ENCODE measurements at regions not wholly inside any gene's neighbourhood (a gene's known extent, or its start where the extent isn't known, plus 50 kb on each side); places are given as distances from the start of the nearest gene placed in this dataset.

DNA sequence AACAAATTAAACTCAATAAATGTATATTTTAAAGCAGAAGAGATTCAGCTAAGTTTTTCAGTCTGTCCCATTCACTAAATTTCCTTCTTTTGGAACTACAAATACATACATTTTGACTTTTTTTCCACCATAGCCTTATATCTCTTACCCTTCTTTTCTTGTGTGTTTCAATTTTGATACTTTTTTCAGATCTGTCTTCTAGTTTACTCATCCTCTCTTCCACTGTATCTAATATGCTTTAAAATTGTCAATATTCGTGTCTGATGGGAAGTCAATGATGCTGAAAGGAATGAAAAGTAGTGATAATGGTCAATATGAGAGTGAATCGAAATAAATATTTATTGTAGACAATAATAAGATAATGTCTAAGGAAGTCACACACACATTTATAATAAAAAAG lies 332.3 kb upstream of the KIRREL3 start:
- DNase-seq = no peak
- H3K27me3 Mint-ChIP-seq = no peaks in the 10 kb centered on the region
- H3K27ac Mint-ChIP-seq = no peak overlapping the region
- intact Hi-C loops (cut with micrococcal nuclease) = no loop called here
- H3K4me3 Mint-ChIP-seq = no peak overlapping the region
- TF ChIP-seq, protein P1, sequence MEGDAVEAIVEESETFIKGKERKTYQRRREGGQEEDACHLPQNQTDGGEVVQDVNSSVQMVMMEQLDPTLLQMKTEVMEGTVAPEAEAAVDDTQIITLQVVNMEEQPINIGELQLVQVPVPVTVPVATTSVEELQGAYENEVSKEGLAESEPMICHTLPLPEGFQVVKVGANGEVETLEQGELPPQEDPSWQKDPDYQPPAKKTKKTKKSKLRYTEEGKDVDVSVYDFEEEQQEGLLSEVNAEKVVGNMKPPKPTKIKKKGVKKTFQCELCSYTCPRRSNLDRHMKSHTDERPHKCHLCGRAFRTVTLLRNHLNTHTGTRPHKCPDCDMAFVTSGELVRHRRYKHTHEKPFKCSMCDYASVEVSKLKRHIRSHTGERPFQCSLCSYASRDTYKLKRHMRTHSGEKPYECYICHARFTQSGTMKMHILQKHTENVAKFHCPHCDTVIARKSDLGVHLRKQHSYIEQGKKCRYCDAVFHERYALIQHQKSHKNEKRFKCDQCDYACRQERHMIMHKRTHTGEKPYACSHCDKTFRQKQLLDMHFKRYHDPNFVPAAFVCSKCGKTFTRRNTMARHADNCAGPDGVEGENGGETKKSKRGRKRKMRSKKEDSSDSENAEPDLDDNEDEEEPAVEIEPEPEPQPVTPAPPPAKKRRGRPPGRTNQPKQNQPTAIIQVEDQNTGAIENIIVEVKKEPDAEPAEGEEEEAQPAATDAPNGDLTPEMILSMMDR (IDR thresholded peaks at IDR 0.05) = no peak
- H3K9me3 Mint-ChIP-seq = peaks cover 3% of the 10 kb centered on the region
- no peaks in the 10 kb centered on the region for H3K4me1 Mint-ChIP-seq (ENCODE audit: low read depth)
- ChIA-PET POLR2A (no interaction called here), CTCF (interaction anchor here (1.9 kb wide), 1 partner anchor 13 kb away, joined by 6 read pairs; no protein-coding TSS in a partner anchor)
- ATAC-seq = no peak
- H3K36me3 Mint-ChIP-seq (ENCODE audit: low read depth) = no peaks in the 10 kb centered on the region

DNA sequence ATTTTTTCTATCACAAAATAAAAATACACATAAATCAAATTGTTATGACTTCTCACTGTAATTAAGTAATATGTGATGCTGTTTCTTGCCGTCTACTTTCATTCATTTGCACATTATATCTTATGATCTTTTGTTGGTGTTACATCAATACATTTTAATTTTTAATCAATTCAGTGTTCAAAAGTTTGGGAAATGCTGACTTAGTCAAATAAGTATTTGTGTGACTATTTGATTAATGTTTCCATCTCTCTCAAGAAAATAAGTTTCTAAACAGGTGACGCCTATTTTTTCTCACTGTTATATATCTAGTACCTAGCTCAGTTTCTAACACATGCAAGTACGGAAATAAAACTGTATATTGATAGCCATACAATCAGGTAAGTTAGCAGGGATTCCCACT lies 329.5 kb upstream of the KIRREL3 start:
- POLR2A ChIA-PET = no interaction called here
- Mint-ChIP-seq H3K36me3 (ENCODE audit: low read depth) (no peaks in the 10 kb centered on the region), H3K4me3 (no peak overlapping the region), H3K4me1 (ENCODE audit: low read depth) (no peaks in the 10 kb centered on the region), H3K9me3 (peaks cover 3% of the 10 kb centered on the region), H3K27me3 (no peaks in the 10 kb centered on the region), H3K27ac (no peak overlapping the region)
- DNase-seq = no peak
- TF ChIP-seq, protein P1 (IDR thresholded peaks at IDR 0.05) = no peak
- ATAC-seq = no peak
- intact Hi-C loops (cut with micrococcal nuclease) = no loop called here
- CTCF ChIA-PET = no interaction called here

DNA sequence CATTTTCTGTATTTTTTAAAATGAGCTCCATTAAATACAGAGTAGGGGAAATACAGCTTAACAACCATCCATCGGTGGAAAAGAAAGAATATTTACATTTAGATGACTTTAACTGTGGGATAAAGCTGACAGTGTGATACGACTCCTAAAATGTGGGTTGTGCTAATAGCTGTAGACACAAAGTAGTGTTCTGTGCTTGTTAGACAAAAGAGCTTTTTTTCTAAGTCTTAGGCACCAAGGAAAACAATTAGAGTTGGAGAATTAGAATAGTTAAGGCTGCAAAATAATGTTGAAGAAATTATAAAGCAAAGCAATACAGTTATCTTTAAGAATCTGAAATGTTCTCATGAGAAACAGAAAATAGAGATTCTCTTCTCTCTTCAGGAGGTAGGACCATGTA lies 307.7 kb upstream of the KIRREL3 start:
- intact Hi-C loops (cut with micrococcal nuclease) = no loop called here
- TF ChIP-seq, protein P1 (IDR thresholded peaks at IDR 0.05) = no peak
- POLR2A ChIA-PET = no interaction called here
- H3K4me1 Mint-ChIP-seq (ENCODE audit: low read depth) = no peaks in the 10 kb centered on the region
- no peak overlapping the region for H3K27ac Mint-ChIP-seq
- no peaks in the 10 kb centered on the region for H3K9me3 Mint-ChIP-seq
- H3K4me3 Mint-ChIP-seq = no peak overlapping the region
- no peaks in the 10 kb centered on the region for H3K36me3 Mint-ChIP-seq (ENCODE audit: low read depth)
- no peak for ATAC-seq
- no peaks in the 10 kb centered on the region for H3K27me3 Mint-ChIP-seq
- CTCF ChIA-PET = interaction anchor here (1.8 kb wide), 1 partner anchor 11 kb away, joined by 4 read pairs; no protein-coding TSS in a partner anchor
- no peak for DNase-seq

- Mint-ChIP-seq H3K36me3 (ENCODE audit: low read depth) (no peaks in the 10 kb centered on the region), H3K4me1 (ENCODE audit: low read depth) (no peaks in the 10 kb centered on the region), H3K27ac (no peak overlapping the region), H3K27me3 (no peaks in the 10 kb centered on the region), H3K9me3 (no peaks in the 10 kb centered on the region), H3K4me3 (no peak overlapping the region)
- ATAC-seq = no peak
- intact Hi-C loops (cut with micrococcal nuclease) = no loop called here
- TF ChIP-seq, protein P1 (IDR thresholded peaks at IDR 0.05) = no peak
- DNase-seq = no peak
- POLR2A ChIA-PET = no interaction called here
- CTCF ChIA-PET = interaction anchor here (1.8 kb wide), 1 partner anchor 11 kb away, joined by 4 read pairs; no protein-coding TSS in a partner anchor
Measured at GRCh38 chr11:127307700-127308099, 307.1 kb upstream of the KIRREL3 start.

- TF ChIP-seq, protein P1 (IDR thresholded peaks at IDR 0.05) = no peak
- ATAC-seq (no peak), DNase-seq (no peak)
- no peaks in the 10 kb centered on the region for H3K27me3 Mint-ChIP-seq
- H3K9me3 Mint-ChIP-seq = no peaks in the 10 kb centered on the region
- H3K4me3 Mint-ChIP-seq = no peak overlapping the region
- no peaks in the 10 kb centered on the region for H3K36me3 Mint-ChIP-seq (ENCODE audit: low read depth)
- CTCF ChIA-PET = no interaction called here
- H3K4me1 Mint-ChIP-seq (ENCODE audit: low read depth) = no peaks in the 10 kb centered on the region
- POLR2A ChIA-PET = no interaction called here
- intact Hi-C loops (cut with micrococcal nuclease) = no loop called here
- no peak overlapping the region for H3K27ac Mint-ChIP-seq
Measured at GRCh38 chr11:127304634-127305033, 304.1 kb upstream of the KIRREL3 start.
